HG03066 (cell line): ENCODE measurements at regions not wholly inside any gene's neighbourhood (a gene's known extent, or its start where the extent isn't known, plus 50 kb on each side); places are given as distances from the start of the nearest gene placed in this dataset.
"Not testable (repeated sequence)": the region's sequence is repeated elsewhere in the genome, so short reads cannot be mapped to it uniquely, and the experiment has no call there.

Experiments used
- ATAC-seq: cut with Tn5 transposase; IDR thresholded peaks from one replicate; pipeline ENCODE4 v1.9.1; 2021; ENCODE audit warnings: low read depth; ENCODE audit not compliant: unreplicated experiment

GRCh38 chr13:110012102-110012739 is 225.8 kb upstream of the IRS2 start:
- no peak for ATAC-seq

GRCh38 chr13:110010404-110011138 is 224.2 kb upstream of the IRS2 start:
- no peak for ATAC-seq

GRCh38 chr13:110008816-110009215 is 222.4 kb upstream of the IRS2 start:
- no peak for ATAC-seq

GRCh38 chr13:110006304-110006703 is 219.9 kb upstream of the IRS2 start:
- ATAC-seq: no peak

- ATAC-seq: no peak
These were observed 219.2 kb upstream of the IRS2 start for GRCh38 chr13:110005563-110005962.

GRCh38 chr13:110004814-110005213 is 218.4 kb upstream of the IRS2 start:
- no peak for ATAC-seq

- ATAC-seq: no peak
These were observed 215.4 kb upstream of the IRS2 start for GRCh38 chr13:110001670-110002275.

- no peak for ATAC-seq
These were observed 214.4 kb upstream of the IRS2 start for GRCh38 chr13:110000534-110001345.

GRCh38 chr13:109999659-110000533 is 213.5 kb upstream of the IRS2 start:
- ATAC-seq: no peak

- ATAC-seq: no peak
These were observed 212.5 kb upstream of the IRS2 start for GRCh38 chr13:109998684-109999533.

- no peak for ATAC-seq
These were observed 211.7 kb upstream of the IRS2 start for GRCh38 chr13:109998037-109998436.

GRCh38 chr13:109997056-109997595 is 210.7 kb upstream of the IRS2 start:
- ATAC-seq: not testable (repeated sequence)

GRCh38 chr13:109996404-109996960 is 210.1 kb upstream of the IRS2 start:
- no peak for ATAC-seq

GRCh38 chr13:109995578-109995977 is 209.2 kb upstream of the IRS2 start:
- ATAC-seq: no peak

GRCh38 chr13:109990296-109990695 is 203.9 kb upstream of the IRS2 start:
- no peak for ATAC-seq

- no peak for ATAC-seq
These were observed 203.3 kb upstream of the IRS2 start for GRCh38 chr13:109989686-109990085.

GRCh38 chr13:109989155-109989554 is 202.8 kb upstream of the IRS2 start:
- no peak for ATAC-seq

GRCh38 chr13:109986851-109987250 is 200.5 kb upstream of the IRS2 start:
- ATAC-seq: no peak
